ENCODE measurements at regions not wholly inside any gene's neighbourhood (a gene's known extent, or its start where the extent isn't known, plus 50 kb on each side); places are given as distances from the start of the nearest gene placed in this dataset.
A peak's percentile ranks its signal among the peaks of the same experiment; 100 is the strongest.

- Histone ChIP-seq H3K36me3 (no peaks in the 10 kb centered on the region), H3K4me1 (peaks cover 0 to 10% (median 4%) of the 10 kb centered on the region in 4 donors), H3K27ac (no peak overlapping the region), H3K4me3 (no peak overlapping the region), H3K27me3 (no peaks in the 10 kb centered on the region), H3K9me3 (no peaks in the 10 kb centered on the region)
- no peak for DNase-seq (ENCODE audit: low spot score in 2 of 2)
- 66% methylated on average over 6 of the region's 6 CpGs for WGBS, 2 donors
- no peak for TF ChIP-seq POLR2A (IDR thresholded peaks at IDR 0.05)
- no peak for TF ChIP-seq CTCF (IDR thresholded peaks at IDR 0.05)
- no peak for TF ChIP-seq EP300 (IDR thresholded peaks at IDR 0.05)
Measured at GRCh38 chr3:64349551-64349950, 124.3 kb upstream of the PRICKLE2 start.

GRCh38 chr3:64345371-64345770, 120.1 kb upstream of the PRICKLE2 start:
- H3K9me3 ChIP-seq = no peaks in the 10 kb centered on the region
- WGBS, 2 donors = 20 to 22% methylated on average over 2 of the region's 2 CpGs
- H3K36me3 ChIP-seq = no peaks in the 10 kb centered on the region
- no peaks in the 10 kb centered on the region for H3K27me3 ChIP-seq
- H3K27ac ChIP-seq = no peak overlapping the region
- TF ChIP-seq CTCF (IDR thresholded peaks at IDR 0.05) = no peak
- TF ChIP-seq POLR2A (IDR thresholded peaks at IDR 0.05) = no peak
- no peak for TF ChIP-seq EP300 (IDR thresholded peaks at IDR 0.05)
- H3K4me3 ChIP-seq = no peak overlapping the region
- peaks cover 0 to 26% (median 7%) of the 10 kb centered on the region in 4 donors for H3K4me1 ChIP-seq
- DNase-seq (ENCODE audit: low spot score in 2 of 2) = no peak

GRCh38 chr3:64344721-64345207, 119.5 kb upstream of the PRICKLE2 start:
- H3K36me3 ChIP-seq = no peaks in the 10 kb centered on the region
- H3K4me3 ChIP-seq = no peak overlapping the region
- H3K27ac ChIP-seq = no peak overlapping the region
- no peaks in the 10 kb centered on the region for H3K9me3 ChIP-seq
- no peak for DNase-seq (ENCODE audit: low spot score in 2 of 2)
- no peak for TF ChIP-seq CTCF (IDR thresholded peaks at IDR 0.05)
- TF ChIP-seq POLR2A (IDR thresholded peaks at IDR 0.05) = no peak
- TF ChIP-seq EP300 (IDR thresholded peaks at IDR 0.05) = no peak
- no peaks in the 10 kb centered on the region for H3K27me3 ChIP-seq
- WGBS, 2 donors = 53 to 69% methylated on average over 4 of the region's 4 CpGs
- H3K4me1 ChIP-seq = peaks cover 0 to 26% (median 7%) of the 10 kb centered on the region in 4 donors

GRCh38 chr3:64343689-64344430, 118.6 kb upstream of the PRICKLE2 start:
- no peaks in the 10 kb centered on the region for H3K9me3 ChIP-seq
- H3K4me1 ChIP-seq = peaks cover 0 to 26% (median 7%) of the 10 kb centered on the region in 4 donors
- H3K4me3 ChIP-seq = no peak overlapping the region
- peak overlapping the region in 1 of 4 donors; percentile 2 for H3K27ac ChIP-seq
- no peak for DNase-seq (ENCODE audit: low spot score in 2 of 2)
- TF ChIP-seq CTCF (IDR thresholded peaks at IDR 0.05) (no peak), POLR2A (IDR thresholded peaks at IDR 0.05) (no peak), EP300 (IDR thresholded peaks at IDR 0.05) (no peak)
- no peaks in the 10 kb centered on the region for H3K27me3 ChIP-seq
- H3K36me3 ChIP-seq = no peaks in the 10 kb centered on the region
- WGBS, 2 donors = 49 to 56% methylated on average over 8 of the region's 8 CpGs

GRCh38 chr3:64342940-64343688, 117.8 kb upstream of the PRICKLE2 start:
- Histone ChIP-seq H3K4me1 (peaks cover 0 to 26% (median 7%) of the 10 kb centered on the region in 4 donors), H3K4me3 (no peak overlapping the region), H3K9me3 (no peaks in the 10 kb centered on the region), H3K27ac (no peak overlapping the region), H3K36me3 (no peaks in the 10 kb centered on the region), H3K27me3 (no peaks in the 10 kb centered on the region)
- TF ChIP-seq EP300 (IDR thresholded peaks at IDR 0.05) = no peak
- no peak for TF ChIP-seq CTCF (IDR thresholded peaks at IDR 0.05)
- TF ChIP-seq POLR2A (IDR thresholded peaks at IDR 0.05) = no peak
- no peak for DNase-seq (ENCODE audit: low spot score in 2 of 2)
- 56 to 60% methylated on average over 6 of the region's 6 CpGs for WGBS, 2 donors

Measured in tibial nerve (tissue), 4 donors.